ENCODE measurements at regions not wholly inside any gene's neighbourhood (a gene's known extent, or its start where the extent isn't known, plus 50 kb on each side); places are given as distances from the start of the nearest gene placed in this dataset.

GRCh38 chr9:28946648-28947047, 1373.4 kb upstream of the C9orf72 start:
- TF ChIP-seq CTCF (IDR thresholded peaks at IDR 0.05) (no peak), POLR2A (IDR thresholded peaks at IDR 0.05) (no peak)
